ENCODE measurements at regions not wholly inside any gene's neighbourhood (a gene's known extent, or its start where the extent isn't known, plus 50 kb on each side); places are given as distances from the start of the nearest gene placed in this dataset.

DNA sequence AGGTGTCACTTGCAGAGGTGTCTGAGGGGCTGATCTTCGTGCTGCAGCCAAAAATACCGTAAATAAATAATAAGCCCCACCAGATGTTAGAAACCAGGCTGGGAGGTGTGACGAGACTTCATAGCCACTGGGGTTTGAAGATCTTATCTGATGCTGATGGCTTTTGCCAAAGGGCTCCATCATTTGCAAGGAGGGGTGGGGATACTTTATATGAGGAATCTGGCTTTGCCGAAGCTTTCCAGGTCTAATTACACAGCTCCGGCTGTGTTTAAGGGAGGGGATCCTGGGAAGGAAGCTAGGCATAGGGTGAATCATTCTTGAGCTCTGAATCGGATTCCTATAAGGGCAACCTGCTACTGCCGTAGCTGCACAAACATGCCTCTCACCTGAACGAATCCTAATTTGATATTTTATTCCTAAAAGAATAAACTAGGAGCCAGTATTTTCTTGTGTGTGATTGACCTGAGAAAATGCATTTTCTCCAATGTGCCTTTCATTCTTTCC lies 249.6 kb downstream of the SOD2 start:
- Mint-ChIP-seq H3K4me3 (no peak overlapping the region), H3K9me3 (peaks cover 0 to 47% of the 10 kb centered on the region in 2 experiments; a peak in 3 of 5 replicates), H3K36me3 (ENCODE audit: insufficient read depth in 1 of 3, low read depth in 3 of 3) (no peaks in the 10 kb centered on the region), H3K4me1 (no peaks in the 10 kb centered on the region), H3K27ac (no peak overlapping the region; a peak in 1 of 7 replicates), H3K27me3 (ENCODE audit: low read depth) (peaks cover 30% of the 10 kb centered on the region)
- no peak overlapping the region for H3K4ac ChIP-seq (ENCODE audit: low read depth, low read length)
- no peak overlapping the region for H3K23ac ChIP-seq (ENCODE audit: insufficient read length, low read depth, low read length)
- DNase-seq, result no peak
- no peak overlapping the region for H3K18ac ChIP-seq (ENCODE audit: insufficient read length, low read depth, low read length)
- H3K27me3 ChIP-seq (ENCODE audit: insufficient read depth, low read length), result no peaks in the 10 kb centered on the region
- H2BK5ac ChIP-seq (ENCODE audit: insufficient read length, low read length), result no peak overlapping the region
- H3K9me3 ChIP-seq (ENCODE audit: control insufficient read depth, low read depth, low read length), result no peaks in the 10 kb centered on the region
- WGBS (ENCODE audit: extremely low coverage, insufficient read length, low lambda C conversion rate), result no CpG with 5 or more reads among the region's 8 CpGs
- H2BK20ac ChIP-seq (ENCODE audit: low read depth, low read length, poor library complexity, severe bottlenecking), result no peak overlapping the region
- H4K91ac ChIP-seq (ENCODE audit: insufficient read length, low read depth, low read length), result no peak overlapping the region
- no peak overlapping the region for H2AFZ ChIP-seq (ENCODE audit: low read length)
- H4K8ac ChIP-seq (replicated peaks; ENCODE audit: insufficient read length, low read depth, low read length), result no peak overlapping the region
- no peaks in the 10 kb centered on the region for H3K79me2 ChIP-seq (ENCODE audit: insufficient read depth, low read length)
- no peak overlapping the region for H3K56ac ChIP-seq (ENCODE audit: insufficient read length, low read depth, low read length)
- no peaks in the 10 kb centered on the region for H3K79me1 ChIP-seq (ENCODE audit: insufficient read depth, low read depth, low read length, poor library complexity, severe bottlenecking)
- no peak overlapping the region for H3K14ac ChIP-seq (ENCODE audit: insufficient read depth, low read length)
- H2BK12ac ChIP-seq (ENCODE audit: insufficient read length, low read depth, low read length), result no peak overlapping the region
- H3K23me2 ChIP-seq (ENCODE audit: insufficient read length, low read depth, low read length, poor library complexity, severe bottlenecking), result no peaks in the 10 kb centered on the region
- no peak overlapping the region for H3K9ac ChIP-seq (ENCODE audit: extremely low read depth, insufficient read length, low read length)
- no peaks in the 10 kb centered on the region for H4K20me1 ChIP-seq (ENCODE audit: control insufficient read depth, insufficient read depth, insufficient read length)
- H3T11ph ChIP-seq (ENCODE audit: low read length), result no peak overlapping the region
- no peak overlapping the region for H2BK120ac ChIP-seq (ENCODE audit: low read depth, low read length, poor library complexity, severe bottlenecking)
- TF ChIP-seq, protein P1, sequence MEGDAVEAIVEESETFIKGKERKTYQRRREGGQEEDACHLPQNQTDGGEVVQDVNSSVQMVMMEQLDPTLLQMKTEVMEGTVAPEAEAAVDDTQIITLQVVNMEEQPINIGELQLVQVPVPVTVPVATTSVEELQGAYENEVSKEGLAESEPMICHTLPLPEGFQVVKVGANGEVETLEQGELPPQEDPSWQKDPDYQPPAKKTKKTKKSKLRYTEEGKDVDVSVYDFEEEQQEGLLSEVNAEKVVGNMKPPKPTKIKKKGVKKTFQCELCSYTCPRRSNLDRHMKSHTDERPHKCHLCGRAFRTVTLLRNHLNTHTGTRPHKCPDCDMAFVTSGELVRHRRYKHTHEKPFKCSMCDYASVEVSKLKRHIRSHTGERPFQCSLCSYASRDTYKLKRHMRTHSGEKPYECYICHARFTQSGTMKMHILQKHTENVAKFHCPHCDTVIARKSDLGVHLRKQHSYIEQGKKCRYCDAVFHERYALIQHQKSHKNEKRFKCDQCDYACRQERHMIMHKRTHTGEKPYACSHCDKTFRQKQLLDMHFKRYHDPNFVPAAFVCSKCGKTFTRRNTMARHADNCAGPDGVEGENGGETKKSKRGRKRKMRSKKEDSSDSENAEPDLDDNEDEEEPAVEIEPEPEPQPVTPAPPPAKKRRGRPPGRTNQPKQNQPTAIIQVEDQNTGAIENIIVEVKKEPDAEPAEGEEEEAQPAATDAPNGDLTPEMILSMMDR (conservative IDR thresholded peaks at IDR 0.05), result no peak
- no peak overlapping the region for H3K27ac ChIP-seq (ENCODE audit: insufficient read length, low read depth, low read length)
- H2BK15ac ChIP-seq (ENCODE audit: low read depth, low read length), result no peak overlapping the region
- H2AK5ac ChIP-seq (ENCODE audit: insufficient read length, low read length), result no peak overlapping the region
- H4K5ac ChIP-seq (ENCODE audit: insufficient read length, low read depth, low read length), result no peak overlapping the region
- no peak overlapping the region for H3K4me2 ChIP-seq (ENCODE audit: insufficient read depth, insufficient read length, low read length)
- H3K4me1 ChIP-seq (ENCODE audit: insufficient read depth, low read length), result no peaks in the 10 kb centered on the region

Measured in H9 (cell line).